H1 (cell line): ENCODE measurements at regions not wholly inside any gene's neighbourhood (a gene's known extent, or its start where the extent isn't known, plus 50 kb on each side); places are given as distances from the start of the nearest gene placed in this dataset.
A peak's percentile ranks its signal among the peaks of the same experiment; 100 is the strongest.

Experiments
- CTCF ChIA-PET: fragments of 300-600 bp; sonication (Branson Sonifier 250); formaldehyde crosslinking; loops from one replicate; lab custom pipeline; 2021; ENCODE audit not compliant: partially characterized antibody; lab: Charles Lee
- POLR2A ChIA-PET: fragments of 300-600 bp; sonication (Branson Sonifier 250); formaldehyde crosslinking; loops from one replicate; lab custom pipeline; 2021; ENCODE audit warnings: inconsistent platforms; ENCODE audit not compliant: partially characterized antibody; lab: Charles Lee
- DNase-seq, 2 experiments: peaks; one replicate each; pipeline versions ENCODE4 v3.0.0 to v3.0.0-alpha.2; 2010 to 2022; ENCODE audit warnings: low spot score in 2 of 2, low read depth in 1 of 2, mixed read lengths in 1 of 2
- FAIRE-seq: peaks from 2 replicates; lab custom pipeline; 2011; peaks lifted over from hg19 to GRCh38; lab: Jason Lieb, UNC
- H2AFZ ChIP-seq: 2 replicates; pipeline ENCODE4 v1.8.1; 2012; ENCODE audit warnings: low read length, inconsistent platforms
- H2AK5ac ChIP-seq: 2 replicates; pipeline ENCODE4 v1.6.1; 2013; ENCODE audit warnings: low read depth, low read length
- H2BK120ac ChIP-seq: replicated peaks from 2 replicates; pipeline ENCODE3; 2013; ENCODE audit warnings: low read depth, low read length, inconsistent platforms
- H2BK12ac ChIP-seq: 2 replicates; pipeline ENCODE4 v1.6.1; 2013; ENCODE audit warnings: low read depth, low read length
- H2BK15ac ChIP-seq: 2 replicates; pipeline ENCODE4 v1.6.1; 2013; ENCODE audit warnings: low read length
- H2BK20ac ChIP-seq: 2 replicates; pipeline ENCODE4 v1.6.1; 2013; ENCODE audit warnings: low read length
- H2BK5ac ChIP-seq: 2 replicates; pipeline ENCODE4 v1.6.1; 2013; ENCODE audit warnings: low read depth, low read length
- H3K14ac ChIP-seq: 2 replicates; pipeline ENCODE4 v1.6.1; 2013; ENCODE audit warnings: inconsistent platforms; ENCODE audit not compliant: insufficient read length
- H3K18ac ChIP-seq: 2 replicates; pipeline ENCODE4 v1.6.1; 2013; ENCODE audit warnings: low read length; ENCODE audit errors: extremely low read depth
- H3K23ac ChIP-seq: 2 replicates; pipeline ENCODE4 v1.6.1; 2013; ENCODE audit warnings: inconsistent platforms; ENCODE audit not compliant: insufficient read length
- H3K23me2 ChIP-seq: 2 replicates; pipeline ENCODE4 v1.6.1; 2013; ENCODE audit warnings: low read depth, low read length
- H3K27ac ChIP-seq: 2 replicates; pipeline ENCODE4 v1.6.1; 2011; ENCODE audit warnings: low read depth, low read length, inconsistent platforms
- H3K27me3 ChIP-seq, 4 experiments: replicated peaks in 1 of 4; 1 replicate in 1 of 4; 2 replicates in 3 of 4; pipeline versions ENCODE4 v1.6.1 to v1.8.1; 2011 to 2013; ENCODE audit warnings: low read length in 3 of 4, mild to moderate bottlenecking in 3 of 4, inconsistent platforms in 2 of 4, mixed read lengths in 2 of 4, moderate library complexity in 1 of 4; ENCODE audit not compliant: control insufficient read depth in 3 of 4, insufficient read depth in 3 of 4; ENCODE audit errors: extremely low read depth in 1 of 4
- H3K36me3 ChIP-seq, 4 experiments: 2 replicates each; pipeline versions ENCODE4 v1.6.1 to v1.8.1; 2011 to 2013; ENCODE audit warnings: mild to moderate bottlenecking in 4 of 4, low read length in 3 of 4, moderate library complexity in 2 of 4, control low read depth in 1 of 4, inconsistent platforms in 1 of 4; ENCODE audit not compliant: insufficient read depth in 4 of 4, control insufficient read depth in 2 of 4
- H3K4ac ChIP-seq: replicated peaks from 2 replicates; pipeline ENCODE3; 2013; ENCODE audit warnings: low read length, low read depth, mixed read lengths, inconsistent platforms; ENCODE audit not compliant: insufficient read length
- H3K4me1 ChIP-seq, 4 experiments: replicated peaks in 1 of 4; 1 replicate in 1 of 4; 2 replicates in 3 of 4; pipeline versions ENCODE4 v1.6.1 to v1.8.1; 2011 to 2013; ENCODE audit warnings: low read length in 3 of 4, inconsistent platforms in 2 of 4, mixed read lengths in 1 of 4; ENCODE audit not compliant: insufficient read depth in 4 of 4, control insufficient read depth in 3 of 4
- H3K4me2 ChIP-seq, 2 experiments: 2 replicates each; pipeline versions ENCODE4 v1.6.1 to v1.8.1; 2011 to 2013; ENCODE audit warnings: low read depth in 2 of 2, low read length in 2 of 2, control low read depth in 1 of 2, inconsistent platforms in 1 of 2, mild to moderate bottlenecking in 1 of 2; ENCODE audit not compliant: insufficient read depth in 1 of 2
- H3K4me3 ChIP-seq, 4 experiments: fragments of 200-600, 300-600 bp in 1 of 4; sonication (generic), shearing (Covaris generic), sonication (Bioruptor Twin) in 1 of 4; 2 replicates each; pipeline versions ENCODE4 v1.5.1 to v1.8.1; 2011 to 2016; ENCODE audit warnings: low read length in 4 of 4, low read depth in 3 of 4, control low read depth in 2 of 4, inconsistent platforms in 2 of 4, mild to moderate bottlenecking in 2 of 4, mixed read lengths in 1 of 4, moderate library complexity in 1 of 4; ENCODE audit not compliant: insufficient read depth in 2 of 4; ENCODE audit errors: extremely low read depth in 1 of 4
- H3K56ac ChIP-seq: replicated peaks from 2 replicates; pipeline ENCODE3; 2013; ENCODE audit warnings: low read depth, mild to moderate bottlenecking, mixed read lengths, low read length, inconsistent platforms; ENCODE audit not compliant: insufficient read length
- H3K79me1 ChIP-seq: 2 replicates; pipeline ENCODE4 v1.6.1; 2013; ENCODE audit warnings: low read depth, low read length, control low read depth
- H3K79me2 ChIP-seq, 2 experiments: 2 replicates each; pipeline versions ENCODE4 v1.6.1 to v1.8.1; 2012 to 2013; ENCODE audit warnings: low read length in 2 of 2, mild to moderate bottlenecking in 2 of 2, inconsistent platforms in 1 of 2; ENCODE audit not compliant: insufficient read depth in 2 of 2, control insufficient read depth in 1 of 2
- H3K9ac ChIP-seq, 4 experiments: replicated peaks in 1 of 4; 1 replicate in 1 of 4; 2 replicates in 3 of 4; pipeline versions ENCODE4 v1.6.1 to v1.8.1; 2011 to 2013; ENCODE audit warnings: low read depth in 3 of 4, low read length in 3 of 4, control low read depth in 2 of 4, mild to moderate bottlenecking in 2 of 4, moderate library complexity in 2 of 4, inconsistent platforms in 1 of 4; ENCODE audit errors: extremely low read depth in 1 of 4
- H3K9me3 ChIP-seq, 2 experiments: 2 replicates each; pipeline versions ENCODE4 v1.6.1 to v1.8.1; 2012 to 2013; ENCODE audit warnings: mild to moderate bottlenecking in 2 of 2, moderate library complexity in 2 of 2, control low read depth in 1 of 2, inconsistent platforms in 1 of 2, low read depth in 1 of 2, low read length in 1 of 2, mixed read lengths in 1 of 2; ENCODE audit not compliant: insufficient read depth in 2 of 2
- H4K20me1 ChIP-seq, 2 experiments: replicated peaks in 1 of 2; 2 replicates each; pipeline versions ENCODE3 to v1.8.1; 2011 to 2013; ENCODE audit warnings: inconsistent platforms in 2 of 2, low read length in 2 of 2, mild to moderate bottlenecking in 1 of 2; ENCODE audit not compliant: insufficient read depth in 2 of 2, control insufficient read depth in 1 of 2
- H4K5ac ChIP-seq: 2 replicates; pipeline ENCODE4 v1.6.1; 2013; ENCODE audit warnings: low read length, low read depth, mixed read lengths, inconsistent platforms; ENCODE audit not compliant: insufficient read length
- H4K8ac ChIP-seq: 2 replicates; pipeline ENCODE4 v1.8.0; 2013; ENCODE audit warnings: mild to moderate bottlenecking, moderate library complexity, low read length, inconsistent platforms; ENCODE audit not compliant: insufficient read depth; ENCODE audit errors: extremely low read depth
- H4K91ac ChIP-seq: replicated peaks from 2 replicates; pipeline ENCODE3; 2013; ENCODE audit warnings: low read length, mixed read lengths, inconsistent platforms; ENCODE audit not compliant: insufficient read length
- WGBS, 2 experiments: shearing (Covaris generic) in 1 of 2; methylation state at CpG; one replicate each; pipeline versions ENCODE4 v1.1.6 to v1.1.7; 2013 to 2015; ENCODE audit warnings: low lambda C conversion rate in 2 of 2, mixed read lengths in 2 of 2, inconsistent platforms in 1 of 2, low coverage in 1 of 2, missing lambda C conversion rate in 1 of 2; ENCODE audit not compliant: insufficient replicate concordance in 2 of 2, insufficient coverage in 1 of 2, insufficient read length in 1 of 2; ENCODE audit errors: extremely low coverage in 1 of 2, missing lambda C conversion rate in 1 of 2; 5-methylcytosine and 5-hydroxymethylcytosine counted together

DNA sequence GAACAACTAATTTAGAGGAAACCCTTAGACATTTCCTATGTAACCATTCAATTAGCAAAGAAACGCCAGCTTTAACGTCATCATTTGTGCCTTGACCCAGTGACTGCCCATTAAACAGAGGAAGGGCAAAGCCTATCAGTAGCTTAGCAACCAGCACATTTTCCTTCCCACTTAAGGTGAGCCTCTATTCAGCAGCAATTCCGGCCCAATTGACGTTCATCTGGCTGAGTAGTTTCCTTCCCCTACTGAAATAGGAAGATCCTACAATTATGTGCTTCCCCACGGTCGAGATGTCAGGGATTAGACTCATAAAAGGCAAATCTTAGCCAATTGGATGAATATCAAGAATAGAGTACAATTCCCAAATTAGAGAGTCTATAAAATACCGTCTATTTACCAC, 482.1 kb upstream of the ADAMTS5 start:
- 86% methylated on average over 7 of the region's 7 CpGs; no CpG with 5 or more reads in 1 of the 2 experiments for WGBS, 2 experiments
- no peak overlapping the region for H3K4me3 ChIP-seq
- H3K18ac ChIP-seq: no peak overlapping the region
- no peak overlapping the region for H3K14ac ChIP-seq
- no peak overlapping the region for H2AK5ac ChIP-seq
- H3K4me2 ChIP-seq: no peak overlapping the region
- H4K91ac ChIP-seq: no peak overlapping the region
- H3K23ac ChIP-seq: no peak overlapping the region
- no peaks in the 10 kb centered on the region; the same call in 1 of the 2 replicates for H3K23me2 ChIP-seq
- no peak overlapping the region for H2BK20ac ChIP-seq
- no peaks in the 10 kb centered on the region for H3K79me1 ChIP-seq
- no peak for DNase-seq
- no peak overlapping the region for H2BK5ac ChIP-seq
- no peak overlapping the region for H3K27ac ChIP-seq
- no peaks in the 10 kb centered on the region for H4K20me1 ChIP-seq
- POLR2A ChIA-PET: no interaction called here
- no peak overlapping the region for H4K5ac ChIP-seq
- H3K27me3 ChIP-seq: no peaks in the 10 kb centered on the region
- H3K4ac ChIP-seq: no peak overlapping the region
- no peak overlapping the region for H3K9ac ChIP-seq
- no peaks in the 10 kb centered on the region for H3K79me2 ChIP-seq
- no peaks in the 10 kb centered on the region for H3K9me3 ChIP-seq
- H2AFZ ChIP-seq: peak overlapping the region; percentile 20; the same call in 1 of the 2 replicates
- no peak overlapping the region for H4K8ac ChIP-seq
- no peaks in the 10 kb centered on the region for H3K4me1 ChIP-seq
- FAIRE-seq: no peak
- CTCF ChIA-PET: interaction anchor here (1.0 to 2.0 kb wide), 2 partner anchors 17 to 24 kb away, joined by 3 to 7 read pairs; no protein-coding TSS in a partner anchor
- no peak overlapping the region for H2BK15ac ChIP-seq
- no peaks in the 10 kb centered on the region for H3K36me3 ChIP-seq
- no peak overlapping the region for H2BK120ac ChIP-seq
- H3K56ac ChIP-seq: no peak overlapping the region
- H2BK12ac ChIP-seq: no peak overlapping the region
